ENCODE measurements at regions not wholly inside any gene's neighbourhood (a gene's known extent, or its start where the extent isn't known, plus 50 kb on each side); places are given as distances from the start of the nearest gene placed in this dataset.

- Histone ChIP-seq H3K4me1 (no peaks in the 10 kb centered on the region), H3K9me3 (no peaks in the 10 kb centered on the region), H3K4me3 (no peak overlapping the region), H3K27ac (no peak overlapping the region), H3K27me3 (no peaks in the 10 kb centered on the region), H3K36me3 (no peaks in the 10 kb centered on the region)
- no peak for ATAC-seq (ENCODE audit: low FRiP score in 2 of 2)
- no peak for TF ChIP-seq EP300 (IDR thresholded peaks at IDR 0.05)
- no peak for TF ChIP-seq CTCF (IDR thresholded peaks at IDR 0.05)
- no peak for TF ChIP-seq POLR2A (IDR thresholded peaks at IDR 0.05)
- TF ChIP-seq POLR2AphosphoS5 (IDR thresholded peaks at IDR 0.05), result no peak
- 86 to 92% methylated on average over 5 of the region's 5 CpGs for WGBS, 2 donors
- no peak for DNase-seq
Observed at GRCh38 chr4:13215560-13215959, 268.6 kb downstream of the RAB28 start.

DNA sequence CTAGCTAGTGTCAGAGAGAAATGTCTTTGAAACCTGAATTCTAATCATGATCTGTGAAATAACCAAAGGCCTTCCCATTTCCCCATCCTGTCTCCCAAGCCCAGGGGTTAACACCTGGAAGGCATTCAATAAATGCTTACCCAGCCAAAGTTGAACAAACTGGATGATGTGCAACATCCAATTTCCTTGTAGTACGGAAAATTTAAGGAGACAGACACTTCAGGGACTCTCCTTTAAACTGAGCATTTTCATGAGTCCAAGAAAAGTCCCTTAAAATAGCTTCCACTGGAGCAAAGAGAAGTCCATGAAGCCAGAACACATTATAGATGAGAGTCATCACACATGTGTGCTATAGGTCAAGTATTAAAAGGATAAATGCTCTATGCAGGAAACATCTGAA, 271.2 kb downstream of the RAB28 start:
- no peaks in the 10 kb centered on the region for H3K9me3 ChIP-seq
- WGBS, 2 donors, result 83 to 89% methylated on average over 1 of the region's 1 CpG
- H3K27ac ChIP-seq, result no peak overlapping the region
- H3K27me3 ChIP-seq, result no peaks in the 10 kb centered on the region
- no peaks in the 10 kb centered on the region for H3K4me1 ChIP-seq
- no peak overlapping the region for H3K4me3 ChIP-seq
- ATAC-seq (ENCODE audit: low FRiP score in 2 of 2), result no peak
- TF ChIP-seq POLR2A (IDR thresholded peaks at IDR 0.05) (no peak), EP300 (IDR thresholded peaks at IDR 0.05) (no peak), POLR2AphosphoS5 (IDR thresholded peaks at IDR 0.05) (no peak), CTCF (IDR thresholded peaks at IDR 0.05) (no peak)
- no peaks in the 10 kb centered on the region for H3K36me3 ChIP-seq
- DNase-seq, result no peak

- TF ChIP-seq EP300 (IDR thresholded peaks at IDR 0.05) (no peak), POLR2AphosphoS5 (IDR thresholded peaks at IDR 0.05) (no peak), POLR2A (IDR thresholded peaks at IDR 0.05) (no peak), CTCF (IDR thresholded peaks at IDR 0.05) (no peak)
Observed at GRCh38 chr4:13209600-13209999, 274.5 kb downstream of the RAB28 start.

GRCh38 chr4:13208558-13209193, 275.5 kb downstream of the RAB28 start:
- Histone ChIP-seq H3K27ac (no peak overlapping the region), H3K9me3 (no peaks in the 10 kb centered on the region), H3K27me3 (no peaks in the 10 kb centered on the region), H3K4me3 (no peak overlapping the region), H3K36me3 (no peaks in the 10 kb centered on the region), H3K4me1 (no peaks in the 10 kb centered on the region)
- DNase-seq (no peak), ATAC-seq (ENCODE audit: low FRiP score in 2 of 2) (no peak)
- no peak for TF ChIP-seq CTCF (IDR thresholded peaks at IDR 0.05)
- no peak for TF ChIP-seq POLR2AphosphoS5 (IDR thresholded peaks at IDR 0.05)
- no peak for TF ChIP-seq POLR2A (IDR thresholded peaks at IDR 0.05)
- no peak for TF ChIP-seq EP300 (IDR thresholded peaks at IDR 0.05)
- WGBS, 2 donors, result 89 to 93% methylated on average over 3 of the region's 3 CpGs

More at GRCh38 chr4:13209600-13209999, 274.5 kb downstream of the RAB28 start:
- Histone ChIP-seq H3K36me3 (no peaks in the 10 kb centered on the region), H3K27ac (no peak overlapping the region), H3K4me3 (no peak overlapping the region), H3K27me3 (no peaks in the 10 kb centered on the region), H3K9me3 (no peaks in the 10 kb centered on the region), H3K4me1 (no peaks in the 10 kb centered on the region)
- 54 to 75% methylated on average over 4 of the region's 4 CpGs for WGBS, 2 donors
- ATAC-seq (ENCODE audit: low FRiP score in 2 of 2) (no peak), DNase-seq (no peak)

GRCh38 chr4:13207226-13207625, 276.9 kb downstream of the RAB28 start:
- no peaks in the 10 kb centered on the region for H3K27me3 ChIP-seq
- H3K4me1 ChIP-seq, result no peaks in the 10 kb centered on the region
- H3K27ac ChIP-seq, result no peak overlapping the region
- H3K4me3 ChIP-seq, result no peak overlapping the region
- no peaks in the 10 kb centered on the region for H3K9me3 ChIP-seq
- no peaks in the 10 kb centered on the region for H3K36me3 ChIP-seq
- DNase-seq (no peak), ATAC-seq (ENCODE audit: low FRiP score in 2 of 2) (no peak)
- TF ChIP-seq EP300 (IDR thresholded peaks at IDR 0.05) (no peak), POLR2A (IDR thresholded peaks at IDR 0.05) (no peak), CTCF (IDR thresholded peaks at IDR 0.05) (no peak), POLR2AphosphoS5 (IDR thresholded peaks at IDR 0.05) (no peak)
- WGBS, 2 donors, result 61 to 74% methylated on average over 1 of the region's 1 CpG
